ENCODE measurements at regions not wholly inside any gene's neighbourhood (a gene's known extent, or its start where the extent isn't known, plus 50 kb on each side); places are given as distances from the start of the nearest gene placed in this dataset.
"Not testable (repeated sequence)": the region's sequence is repeated elsewhere in the genome, so short reads cannot be mapped to it uniquely, and the experiment has no call there.

DNA sequence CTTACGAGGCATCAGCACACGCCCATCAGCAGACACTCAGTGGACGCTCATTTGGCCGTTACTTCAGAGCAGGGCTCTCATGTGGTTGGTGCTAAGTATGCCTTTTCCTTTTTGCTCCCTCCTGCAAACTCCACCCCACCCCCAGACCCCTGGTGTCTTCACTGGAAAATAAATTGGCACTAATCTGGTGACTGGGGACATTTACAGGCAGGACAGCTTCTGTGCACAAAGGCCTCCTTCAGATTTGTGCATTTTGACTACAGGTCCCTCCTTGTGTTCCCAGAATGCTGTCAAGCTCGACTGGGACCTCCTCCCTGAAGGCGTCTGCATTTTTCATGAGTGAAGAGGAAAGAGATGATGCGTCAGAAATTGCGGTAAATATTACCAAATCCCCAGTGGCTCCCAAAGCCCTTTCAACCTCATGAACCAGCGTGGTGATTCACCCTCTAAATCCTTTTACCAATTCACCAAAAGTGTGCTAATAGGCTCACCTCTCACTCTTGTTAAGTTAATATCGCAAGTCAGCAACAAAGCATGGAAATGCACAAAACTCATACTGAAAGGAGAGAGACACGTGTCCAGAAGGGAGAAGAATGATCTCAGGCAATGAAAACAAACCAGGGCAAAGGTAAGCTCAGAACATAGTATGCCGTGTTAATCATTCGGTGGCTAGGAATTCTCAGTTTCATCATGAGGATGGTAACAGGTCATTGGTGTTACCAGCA is 119.0 kb downstream of the NKX6-1 start:
- peak; percentile 45 for DNase-seq (ENCODE audit: low read depth, low spot score)

DNA sequence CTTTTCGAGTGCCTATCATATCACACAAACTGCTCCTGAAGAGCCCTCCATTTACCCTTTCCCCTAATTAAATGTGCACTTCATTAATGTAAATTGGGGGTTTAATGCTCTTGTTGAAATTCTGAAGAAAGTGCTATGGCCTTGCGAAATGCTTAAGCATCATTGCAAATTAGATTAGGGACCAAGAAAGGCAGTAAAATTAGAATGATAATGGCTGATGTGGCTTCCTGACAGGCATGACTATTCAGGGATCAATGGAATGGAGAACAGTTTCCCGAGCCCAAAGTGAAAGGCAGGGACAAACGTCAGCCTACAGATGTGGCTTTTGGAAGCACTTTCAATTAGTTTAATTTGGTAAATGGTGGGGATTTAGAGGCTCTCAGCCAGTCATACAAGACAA is 120.1 kb downstream of the NKX6-1 start:
- DNase-seq (ENCODE audit: low read depth, low spot score) = no peak

DNA sequence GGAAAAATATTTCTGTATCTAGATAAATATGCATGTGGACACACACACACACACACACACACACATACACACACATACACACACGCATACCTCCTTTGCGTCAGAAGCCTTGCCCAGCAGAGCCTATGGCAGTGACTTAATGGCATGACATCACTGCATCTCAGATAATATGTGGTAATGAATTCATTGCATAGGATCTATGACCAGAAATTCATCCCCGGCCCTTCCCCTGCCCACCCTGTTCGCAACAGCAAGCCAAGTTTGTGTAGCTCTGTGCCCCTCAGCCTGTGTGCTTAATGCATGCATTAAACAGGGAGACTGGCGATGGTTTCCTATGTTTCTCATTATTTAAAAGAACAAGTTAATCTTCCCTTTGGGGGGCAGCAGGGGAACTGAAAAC is 120.7 kb downstream of the NKX6-1 start:
- DNase-seq (ENCODE audit: low read depth, low spot score) = no peak

DNA sequence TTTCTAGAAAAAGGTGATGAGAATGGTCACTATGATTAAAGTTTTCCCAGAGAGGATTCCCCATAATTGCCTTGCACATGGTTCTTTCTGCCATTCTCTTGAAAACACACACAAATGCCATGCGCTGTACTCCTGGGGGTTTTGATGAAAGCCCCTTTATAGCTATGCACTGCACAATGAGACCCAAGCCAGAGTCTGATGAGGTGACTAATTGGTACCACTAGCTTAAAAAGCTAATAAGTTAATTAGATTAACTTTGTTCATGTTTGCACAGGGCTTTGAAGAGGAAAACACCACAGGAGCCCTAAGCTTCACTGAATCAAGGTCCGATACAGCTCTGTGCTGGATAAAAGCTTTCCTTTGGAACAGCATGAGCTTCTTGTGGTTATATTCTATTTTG is 132.2 kb downstream of the NKX6-1 start:
- no peak for DNase-seq (ENCODE audit: low read depth, low spot score)

DNA sequence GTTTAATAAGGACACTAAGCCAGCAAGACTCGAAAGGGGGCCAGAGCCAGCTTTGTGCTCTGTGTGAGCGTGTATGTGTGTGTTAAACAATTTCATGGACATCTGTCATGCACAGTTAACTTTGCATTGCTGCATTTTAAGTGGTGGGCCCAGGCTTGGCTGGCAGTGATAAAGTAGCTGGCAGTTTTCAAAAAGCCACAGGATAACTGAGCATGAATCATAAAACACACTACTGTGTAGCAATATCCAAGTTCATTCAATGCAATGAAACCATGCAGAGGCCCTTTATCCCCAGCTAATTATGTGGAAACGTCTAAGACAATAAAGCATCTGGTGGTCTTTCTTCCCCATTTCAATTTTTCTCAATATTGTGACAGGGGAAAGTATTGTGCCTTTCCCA is 132.9 kb downstream of the NKX6-1 start:
- DNase-seq (ENCODE audit: low read depth, low spot score) = peak; percentile 56

DNA sequence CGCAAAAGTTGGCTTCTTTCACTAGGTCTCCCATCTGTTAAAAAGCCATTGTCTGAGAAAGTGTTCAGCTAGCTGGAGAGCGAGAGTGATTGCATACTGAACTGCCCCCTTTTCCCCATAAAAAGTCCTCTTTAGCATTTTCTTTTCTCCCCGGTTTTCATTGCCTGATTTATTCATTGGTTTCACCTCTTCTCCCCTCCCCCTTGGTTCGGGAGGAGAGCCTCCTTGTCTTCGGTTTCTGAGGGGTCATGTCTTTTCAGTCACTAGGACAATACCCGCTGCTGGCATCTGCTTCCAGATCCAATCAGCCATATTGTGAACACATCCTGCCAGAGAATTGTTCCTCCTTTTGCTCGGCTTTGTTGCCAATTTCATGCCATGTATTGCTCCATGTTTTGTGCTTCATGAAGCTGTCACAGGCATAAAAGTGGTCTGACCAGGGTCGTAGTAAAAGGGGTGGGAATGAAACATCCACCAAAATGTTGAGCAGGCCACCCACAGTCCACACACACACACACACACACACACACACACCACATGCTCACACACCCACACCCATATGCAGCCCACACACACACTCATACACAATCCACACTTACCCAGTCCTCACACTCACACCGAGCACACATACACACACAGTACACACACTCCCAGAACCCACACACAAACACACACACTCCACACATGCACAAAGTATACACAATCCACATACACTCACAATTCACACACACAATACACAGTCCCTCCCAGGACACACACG is 136.0 kb downstream of the NKX6-1 start:
- DNase-seq (ENCODE audit: low read depth, low spot score) = no peak

DNA sequence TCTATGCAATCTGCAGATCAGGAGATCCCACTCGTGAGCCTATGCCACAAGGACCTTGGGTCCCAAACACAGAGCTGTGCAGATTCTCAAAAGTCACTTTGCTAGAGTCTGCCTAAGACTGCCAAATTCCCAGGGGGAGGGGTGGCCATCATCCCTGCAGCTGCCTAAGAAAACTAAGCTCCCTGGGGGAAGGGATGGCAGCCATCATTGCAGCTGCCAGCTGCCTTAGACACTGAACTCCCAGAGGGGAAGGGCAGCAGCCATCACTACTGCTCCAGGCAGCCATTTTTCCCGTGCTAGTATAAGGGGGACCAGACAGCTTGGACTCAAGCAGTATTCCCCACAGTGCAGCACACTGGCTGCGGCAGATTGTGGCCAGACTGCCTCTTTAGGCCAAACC is 156.9 kb downstream of the NKX6-1 start:
- DNase-seq (ENCODE audit: low read depth, low spot score) = no peak

DNA sequence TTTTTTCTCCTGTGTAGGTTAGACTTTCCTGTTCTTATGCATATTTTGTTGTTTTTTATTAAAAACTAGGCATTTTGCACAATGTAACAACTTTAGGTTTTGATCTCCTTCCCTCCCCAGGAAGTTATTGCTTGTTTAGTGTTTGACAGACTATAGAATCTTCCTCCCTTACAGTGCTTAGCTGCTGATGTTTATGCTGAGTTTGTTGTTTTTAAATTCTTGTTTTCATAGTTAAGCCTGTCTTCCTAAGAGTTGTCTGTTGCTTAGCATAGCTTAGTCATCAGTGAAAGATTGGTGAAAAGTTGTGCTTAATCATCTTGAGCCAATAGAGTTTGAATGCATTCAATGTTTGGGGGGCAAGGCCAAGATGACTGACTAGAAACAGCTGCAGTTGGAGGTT is 157.5 kb downstream of the NKX6-1 start:
- DNase-seq (ENCODE audit: low read depth, low spot score) = no peak

DNA sequence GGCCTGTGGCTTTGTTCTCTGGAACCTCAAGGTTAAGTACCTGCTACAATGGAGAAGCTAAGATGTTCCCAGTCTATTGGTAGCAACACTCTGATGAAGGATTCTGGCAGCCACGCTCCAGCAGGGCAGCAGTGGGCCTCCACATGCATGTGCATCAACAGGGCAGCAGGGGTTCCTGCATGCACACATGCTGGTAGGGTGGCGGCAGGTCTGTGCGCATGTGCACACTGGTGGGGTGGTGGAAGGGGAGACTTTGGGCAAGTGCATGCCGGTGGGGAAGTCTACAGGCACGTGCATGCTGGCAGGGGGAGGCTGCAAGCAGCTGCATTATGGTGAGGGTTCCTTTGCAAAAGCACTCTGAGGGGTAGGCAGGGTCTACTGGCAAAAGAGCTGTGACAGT is 160.7 kb downstream of the NKX6-1 start:
- no peak for DNase-seq (ENCODE audit: low read depth, low spot score)

DNA sequence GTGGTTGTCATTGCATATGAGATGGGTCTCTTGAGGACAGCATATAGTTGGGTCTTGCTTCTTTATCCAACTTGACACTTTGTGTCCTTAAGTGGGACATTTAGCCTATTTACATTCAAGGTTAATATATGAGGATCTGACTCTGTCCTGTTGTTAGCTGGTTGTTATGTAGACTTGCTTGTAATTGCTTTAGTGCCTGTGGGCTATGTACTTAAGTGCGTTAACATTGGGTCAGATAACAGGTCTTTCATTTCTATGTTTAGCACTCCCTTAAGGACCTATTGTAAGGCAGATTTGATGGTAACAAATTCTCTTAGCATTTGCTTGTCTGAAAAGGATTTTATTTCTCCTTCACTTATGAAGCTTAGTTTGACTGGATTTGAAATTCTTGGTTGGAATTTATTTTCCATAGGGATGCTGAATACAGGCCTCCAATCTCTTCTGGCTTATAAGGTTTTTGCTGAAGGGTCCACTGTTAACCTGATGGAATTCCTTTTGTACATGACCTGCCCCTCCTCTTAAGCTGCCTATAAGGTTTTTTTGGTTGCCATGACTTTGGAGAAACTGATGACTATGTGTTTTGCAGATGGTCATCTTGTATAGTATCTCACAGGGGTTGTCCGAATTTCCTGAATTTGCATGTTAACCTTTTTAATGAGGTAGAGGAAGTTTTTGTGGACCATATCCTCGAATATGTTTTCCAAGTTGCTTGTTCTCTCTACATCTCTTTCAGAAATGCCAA is 162.0 kb downstream of the NKX6-1 start:
- no peak for DNase-seq (ENCODE audit: low read depth, low spot score)

DNA sequence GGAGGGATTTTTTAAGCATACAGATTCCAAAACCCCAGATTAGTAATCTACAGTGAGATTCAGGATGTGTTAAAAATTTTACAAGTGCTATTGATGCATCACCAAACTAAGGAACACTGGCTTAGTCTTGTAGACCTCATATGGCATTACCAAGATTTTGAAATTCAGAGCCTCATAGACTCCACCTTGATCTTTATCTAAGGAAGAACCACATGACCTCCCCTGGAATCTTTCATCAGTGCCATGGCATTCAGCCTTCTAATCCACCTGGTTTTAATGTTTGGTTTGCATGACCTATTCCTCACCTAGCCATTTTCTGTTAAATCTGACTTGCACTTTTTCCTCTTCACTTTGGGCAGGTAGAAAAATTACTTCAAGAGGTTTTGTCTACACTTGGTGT is 171.6 kb downstream of the NKX6-1 start:
- DNase-seq (ENCODE audit: low read depth, low spot score) = no peak

DNA sequence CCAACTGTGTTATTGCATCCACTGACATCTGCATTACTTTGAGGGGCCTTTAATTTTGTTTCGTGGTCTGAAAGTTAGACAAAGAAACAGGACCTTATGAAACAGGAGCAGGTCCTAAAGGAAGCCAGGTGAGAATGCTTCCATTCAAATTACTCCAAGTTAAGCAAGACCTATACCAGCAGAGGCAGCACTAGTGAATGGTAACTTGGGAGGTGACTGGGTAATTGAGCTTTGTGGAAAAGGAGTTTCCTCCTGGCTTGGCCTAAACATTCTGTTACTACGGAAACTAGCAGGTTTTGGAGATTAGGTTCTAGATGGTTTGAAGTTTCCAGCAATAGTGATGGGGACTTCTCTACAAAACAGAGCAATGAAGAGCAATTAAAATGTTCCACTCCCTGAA is 173.5 kb downstream of the NKX6-1 start:
- no peak for DNase-seq (ENCODE audit: low read depth, low spot score)

DNA sequence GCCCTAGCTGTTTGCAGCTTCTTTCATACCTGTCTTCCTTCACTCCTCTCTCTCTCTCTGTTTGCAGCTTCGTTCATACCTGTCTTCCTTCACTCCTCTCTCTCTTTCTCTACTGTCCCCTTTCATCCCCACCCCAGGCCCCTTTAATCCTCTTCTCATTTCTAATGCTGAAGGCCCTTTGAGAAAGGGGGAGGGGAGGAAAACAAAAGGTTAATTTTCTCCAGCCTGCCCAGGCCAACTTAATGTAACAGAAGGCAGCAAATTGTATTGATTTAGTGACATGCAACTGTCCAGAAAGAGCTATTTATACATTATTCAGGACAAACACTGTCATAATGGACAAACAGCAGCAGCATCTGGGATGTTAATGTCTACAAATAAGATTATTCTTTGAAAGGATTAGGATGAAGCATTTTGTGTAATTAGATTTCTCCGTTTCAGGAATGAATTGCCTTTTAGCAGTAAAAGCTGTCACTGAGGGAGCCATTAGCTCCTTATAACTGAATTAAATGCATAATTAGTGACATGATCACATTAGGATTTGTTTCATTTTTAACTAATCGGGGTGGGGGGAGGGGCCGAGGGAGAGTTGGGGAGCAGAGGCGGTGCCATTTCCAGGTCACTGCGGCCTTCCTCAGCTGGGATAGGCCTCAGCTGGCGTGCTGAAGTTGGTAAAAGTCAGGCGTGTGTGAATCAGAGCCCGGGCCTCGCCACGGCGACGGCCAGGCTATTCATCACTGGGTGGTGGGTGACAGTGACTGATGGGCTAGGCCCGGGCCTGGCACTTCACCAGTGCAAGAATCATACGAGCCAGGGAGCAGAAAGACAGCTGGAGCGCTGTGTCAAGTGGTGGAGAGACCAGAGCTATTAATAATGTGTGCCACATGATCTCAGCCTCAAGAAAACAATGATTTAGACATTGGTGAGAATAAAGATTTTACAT is 174.5 kb downstream of the NKX6-1 start:
- DNase-seq (ENCODE audit: low read depth, low spot score) = peak; percentile 61

DNA sequence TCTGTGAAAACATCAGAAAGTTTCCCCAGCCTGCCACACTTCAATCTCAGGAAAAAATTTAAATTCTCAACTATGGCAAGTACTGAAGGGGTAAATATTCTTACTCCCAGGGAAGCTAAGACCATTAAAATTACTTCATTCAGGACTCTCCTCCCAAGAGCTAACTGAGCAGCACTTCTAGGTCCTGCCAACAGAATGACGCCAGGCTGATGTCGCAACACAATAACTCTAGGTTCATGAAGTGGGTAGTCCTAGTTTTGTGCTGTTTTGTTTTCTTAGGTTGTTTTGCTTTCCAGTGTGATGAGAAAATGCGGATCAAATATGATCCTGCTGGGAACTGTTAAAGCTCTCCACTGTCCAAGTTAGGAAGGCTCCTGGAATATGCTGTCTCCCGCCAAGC is 180.0 kb downstream of the NKX6-1 start:
- peak; percentile 11 for DNase-seq (ENCODE audit: low read depth, low spot score)

DNA sequence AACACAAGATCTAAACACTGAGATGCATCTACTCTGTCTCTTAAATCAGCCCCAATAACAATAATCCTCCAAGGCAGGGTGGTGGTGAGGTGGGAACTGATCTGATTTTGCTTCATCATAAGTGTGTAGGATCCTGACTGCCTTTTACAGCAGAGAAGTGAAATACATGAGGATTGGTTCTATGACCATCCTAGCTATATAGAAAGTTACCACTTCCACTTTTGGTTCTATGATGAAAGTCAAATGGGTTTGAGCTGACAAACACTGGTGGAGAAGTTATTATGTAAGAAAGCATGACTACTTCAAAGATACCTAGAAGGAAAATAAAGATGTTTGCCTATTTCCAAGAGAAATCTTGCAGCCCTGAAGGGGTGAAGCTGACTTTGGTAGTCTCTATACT is 181.6 kb downstream of the NKX6-1 start:
- DNase-seq (ENCODE audit: low read depth, low spot score) = no peak

DNA sequence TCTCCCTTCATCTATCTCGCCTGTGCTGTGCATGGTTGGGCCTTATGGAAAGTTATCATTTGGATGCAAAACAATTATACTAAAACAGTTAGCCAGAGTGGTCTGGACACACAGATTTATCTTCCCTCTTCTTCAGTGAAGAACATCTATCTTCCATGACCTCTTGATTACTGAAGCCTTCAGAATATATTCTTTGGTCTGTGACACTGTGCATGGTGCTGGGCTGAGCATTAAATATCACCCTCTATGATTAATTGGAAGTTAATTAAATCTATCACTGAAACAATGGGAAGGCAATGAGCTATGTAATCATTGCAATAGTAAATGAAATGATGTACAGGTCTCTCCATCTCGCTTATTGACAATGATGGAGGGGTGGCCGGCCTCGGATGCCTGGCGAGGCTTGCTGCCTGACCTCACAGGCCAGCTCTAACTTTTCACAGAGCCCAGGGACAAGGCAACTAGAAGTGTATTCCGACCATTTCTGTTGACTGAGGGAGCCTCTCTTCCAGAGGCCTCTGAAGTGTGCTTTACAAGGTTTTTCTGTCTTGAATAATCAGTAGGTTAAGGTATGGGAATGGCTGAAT is 186.6 kb downstream of the NKX6-1 start:
- no peak for DNase-seq (ENCODE audit: low read depth, low spot score)

DNA sequence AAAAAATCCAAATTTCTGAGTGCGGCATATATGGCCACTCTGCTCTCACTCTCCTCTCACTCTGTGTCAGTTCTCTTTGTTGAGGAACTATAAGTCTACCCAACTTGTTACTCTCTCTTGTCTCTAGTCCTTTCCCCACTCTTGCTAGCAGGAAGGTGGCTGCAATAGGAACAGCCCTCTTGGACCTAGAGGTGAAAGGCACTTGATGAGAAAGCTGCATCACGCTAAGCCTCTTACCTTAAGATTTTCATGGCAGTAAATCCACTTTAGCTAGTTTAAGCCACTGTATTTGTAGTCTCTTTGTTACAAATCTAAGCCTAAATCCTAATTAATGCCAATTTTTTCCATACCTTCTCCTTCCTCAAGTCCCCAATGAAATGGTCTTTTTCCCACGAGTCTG is 189.9 kb downstream of the NKX6-1 start:
- no peak for DNase-seq (ENCODE audit: low read depth, low spot score)

DNA sequence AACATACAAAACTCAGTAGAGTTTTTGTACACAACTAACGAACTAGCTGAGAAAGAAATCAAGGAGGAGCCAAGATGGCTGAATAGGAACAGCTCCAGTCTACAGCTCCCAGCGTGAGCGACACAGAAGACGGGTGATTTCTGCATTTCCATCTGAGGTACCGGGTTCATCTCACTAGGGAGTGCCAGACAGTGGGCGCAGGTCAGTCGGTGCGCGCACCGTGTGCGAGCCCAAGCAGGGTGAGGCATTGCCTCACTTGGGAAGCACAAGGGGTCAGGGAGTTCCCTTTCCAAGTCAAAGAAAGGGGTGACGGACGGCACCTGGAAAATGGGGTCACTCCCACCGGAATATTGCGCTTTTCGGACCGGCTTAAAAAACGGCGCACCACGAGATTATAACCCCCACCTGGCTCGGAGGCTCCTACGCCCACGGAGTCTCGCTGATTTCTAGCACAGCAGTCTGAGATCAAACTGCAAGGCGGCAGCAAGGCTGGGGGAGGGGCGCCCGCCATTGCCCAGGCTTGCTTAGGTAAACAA is 200.3 kb downstream of the NKX6-1 start:
- not testable (repeated sequence) for DNase-seq (ENCODE audit: low read depth, low spot score)

DNA sequence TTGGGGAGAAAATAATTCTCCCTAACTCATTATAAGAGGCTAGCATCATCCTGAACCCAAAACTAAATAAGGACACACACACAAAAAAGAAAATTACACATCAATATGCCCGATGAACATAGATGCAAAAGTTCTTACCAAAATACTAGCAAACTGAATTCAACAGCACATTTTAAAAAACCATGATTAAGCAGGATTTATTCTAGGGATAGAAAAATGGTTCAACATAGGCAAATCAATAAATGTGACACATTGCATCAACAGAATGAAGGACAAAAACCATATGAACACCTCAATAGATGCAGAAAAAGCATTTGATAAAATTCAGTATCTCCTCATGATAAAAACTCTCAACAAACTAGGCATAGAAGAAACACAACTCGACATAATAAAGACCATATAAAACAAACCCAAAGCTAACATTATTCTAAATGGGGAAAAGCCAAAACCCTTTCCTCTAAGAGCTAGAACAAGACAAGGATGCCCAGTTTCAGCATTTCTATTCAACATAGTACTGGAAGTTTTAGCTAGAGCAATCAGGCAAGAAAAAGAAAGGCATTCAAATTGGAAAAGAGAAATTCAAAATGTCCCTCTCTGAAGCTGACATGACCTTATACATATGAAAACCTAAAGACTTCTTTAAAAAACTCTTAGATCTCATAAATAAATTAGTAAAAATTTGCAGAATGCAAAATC is 200.9 kb downstream of the NKX6-1 start:
- DNase-seq (ENCODE audit: low read depth, low spot score) = no peak

DNA sequence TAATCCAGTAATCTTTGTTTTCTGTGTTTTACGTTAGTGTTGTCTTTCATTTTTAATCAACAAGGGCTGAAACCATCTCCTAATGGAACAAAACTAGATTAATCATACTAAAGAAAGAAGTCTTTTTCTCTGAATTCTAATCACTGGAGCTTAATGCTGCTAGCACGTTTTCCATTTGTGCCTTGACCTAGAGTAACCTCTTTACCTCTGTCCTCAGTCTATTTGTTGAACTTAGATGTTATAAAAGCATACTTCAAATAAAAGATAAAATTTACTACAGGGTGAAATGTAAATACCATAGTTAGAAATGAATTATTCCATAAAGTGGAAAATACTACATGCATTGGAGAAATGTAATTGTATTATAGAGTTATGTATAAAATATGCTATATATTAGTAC is 207.1 kb downstream of the NKX6-1 start:
- DNase-seq (ENCODE audit: low read depth, low spot score) = no peak

Measured in astrocyte of the hippocampus (primary cell).